Erythroblast (primary cell): ENCODE measurements at regions not wholly inside any gene's neighbourhood (a gene's known extent, or its start where the extent isn't known, plus 50 kb on each side); places are given as distances from the start of the nearest gene placed in this dataset.

Source experiments
- GATA1 ChIP-seq: IDR thresholded peaks from 2 replicates; pipeline ENCODE4 v1.6.1; 2011; ENCODE audit warnings: low read depth, mild to moderate bottlenecking, control low read depth, low read length, moderate library complexity
- POLR2A ChIP-seq: IDR thresholded peaks from 2 replicates; pipeline ENCODE4 v1.6.1; 2011; ENCODE audit warnings: mild to moderate bottlenecking, low read length

DNA sequence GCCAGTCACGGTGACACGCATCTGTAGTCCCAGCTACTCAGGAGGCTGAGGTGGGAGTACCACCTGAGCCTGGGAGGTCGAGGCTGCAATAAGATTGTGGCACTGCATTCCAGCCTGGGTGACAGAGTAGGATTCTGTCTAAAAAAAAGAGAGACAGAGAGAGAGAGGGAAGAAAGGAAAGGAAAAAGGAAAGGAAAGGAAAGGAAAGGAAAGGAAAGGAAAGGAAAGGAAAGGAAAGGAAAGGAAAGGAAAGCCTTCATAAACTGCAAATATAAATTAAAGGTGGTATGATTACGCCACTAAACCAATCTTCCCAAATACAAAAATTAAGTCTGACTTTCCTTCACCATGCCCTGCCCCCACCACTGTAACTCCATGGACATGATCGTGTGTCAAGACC lies 259.3 kb upstream of the GATB start:
- TF ChIP-seq POLR2A = no peak
- no peak for TF ChIP-seq GATA1
